ENCODE measurements at regions not wholly inside any gene's neighbourhood (a gene's known extent, or its start where the extent isn't known, plus 50 kb on each side); places are given as distances from the start of the nearest gene placed in this dataset.
"Not testable (repeated sequence)": the region's sequence is repeated elsewhere in the genome, so short reads cannot be mapped to it uniquely, and the experiment has no call there.

- no peak for TF ChIP-seq IRF3 (IDR thresholded peaks at IDR 0.05)
- no peak for TF ChIP-seq SREBF1 (IDR thresholded peaks at IDR 0.05; ENCODE audit: low read length)
- no peak for TF ChIP-seq NFXL1 (IDR thresholded peaks at IDR 0.05; ENCODE audit: borderline replicate concordance)
- TF ChIP-seq USF2 (IDR thresholded peaks at IDR 0.05; ENCODE audit: borderline replicate concordance, low read depth, low read length), result no peak
- TF ChIP-seq SP1 (IDR thresholded peaks at IDR 0.05; ENCODE audit: low read depth, low read length), result no peak
- TF ChIP-seq KAT2A (conservative IDR thresholded peaks at IDR 0.05; ENCODE audit: control insufficient read depth, low read depth, low read length), result no peak
- no peak for TF ChIP-seq NR2F1 (conservative IDR thresholded peaks at IDR 0.05)
- no peak for TF ChIP-seq GABPA (IDR thresholded peaks at IDR 0.05; ENCODE audit: low read depth)
- no peak for TF ChIP-seq WRNIP1 (IDR thresholded peaks at IDR 0.05; ENCODE audit: borderline replicate concordance, low read depth, low read length)
- TF ChIP-seq MEF2B (IDR thresholded peaks at IDR 0.05; ENCODE audit: partially characterized antibody, poor library complexity, severe bottlenecking), result no peak
- no peak for TF ChIP-seq FOXK2 (IDR thresholded peaks at IDR 0.05)
- TF ChIP-seq MAX (IDR thresholded peaks at IDR 0.05; ENCODE audit: low read depth, low read length), result no peak
- no peak for TF ChIP-seq CBX3 (IDR thresholded peaks at IDR 0.05; ENCODE audit: borderline replicate concordance, low read depth)
- TF ChIP-seq PAX5 (IDR thresholded peaks at IDR 0.05; ENCODE audit: borderline replicate concordance, low read depth, low read length), result no peak
- TF ChIP-seq MYC (IDR thresholded peaks at IDR 0.05; ENCODE audit: insufficient read depth, insufficient read length, insufficient replicate concordance, low read length, severe bottlenecking), result no peak
- no peak for TF ChIP-seq SMARCA5 (IDR thresholded peaks at IDR 0.05)
Observed at GRCh38 chr5:15282611-15283010, 217.4 kb upstream of the FBXL7 start (continued).

- H3K9ac ChIP-seq (ENCODE audit: control insufficient read depth, insufficient read depth, low read length); CTCF ChIA-PET; in situ Hi-C loops (cut with MboI); H3K79me2 ChIP-seq (ENCODE audit: control insufficient read depth, insufficient read depth, low read length); H3K36me3 ChIP-seq (ENCODE audit: control insufficient read depth in 2 of 2, insufficient read depth in 2 of 2, low read length in 1 of 2); H3K4me2 ChIP-seq (ENCODE audit: control insufficient read depth, insufficient read depth); ATAC-seq; POLR2A ChIA-PET; intact Hi-C loops (cut with micrococcal nuclease; ENCODE audit: unreplicated experiment); BruUV-seq (replicated peaks); H3K27ac ChIP-seq (ENCODE audit: control insufficient read depth, insufficient read depth); FAIRE-seq; H3K27me3 ChIP-seq (replicated peaks in 1 of 2; ENCODE audit: control insufficient read depth in 2 of 2, insufficient read depth in 2 of 2, low read length in 1 of 2); SMC1A ChIA-PET (ENCODE audit: uncharacterized antibody, unreplicated experiment); H3K4me1 ChIP-seq (ENCODE audit: control insufficient read depth, insufficient read depth, low read length); RAD21 ChIA-PET (ENCODE audit: unreplicated experiment); DNase-seq (ENCODE audit: low read depth, low spot score); H2AFZ ChIP-seq (ENCODE audit: control insufficient read depth, low read depth, low read length); H4K20me1 ChIP-seq (ENCODE audit: control insufficient read depth, insufficient read depth); H3K4me3 ChIP-seq; H3K9me3 ChIP-seq (replicated peaks; ENCODE audit: control insufficient read depth, insufficient read depth, low read length): not testable (repeated sequence)
- WGBS (ENCODE audit: insufficient coverage, insufficient replicate concordance, low lambda C conversion rate, missing lambda C conversion rate), result 32% methylated on average over 9 of the region's 9 CpGs
Observed at GRCh38 chr5:15271596-15271995, 228.4 kb upstream of the FBXL7 start.
